BJ (cell line): ENCODE measurements at regions not wholly inside any gene's neighbourhood (a gene's known extent, or its start where the extent isn't known, plus 50 kb on each side); places are given as distances from the start of the nearest gene placed in this dataset.
"Not testable (repeated sequence)": the region's sequence is repeated elsewhere in the genome, so short reads cannot be mapped to it uniquely, and the experiment has no call there.

Experiments
- CTCF ChIA-PET: fragments of 350-600 bp; formaldehyde crosslinking; extraction: SDS; loops from one replicate; lab custom pipeline; 2021; ENCODE audit warnings: antibody characterized with exemption, inconsistent platforms; lab: Yijun Ruan, JAX
- POLR2A ChIA-PET: fragments of 300-600 bp; sonication (Branson Sonifier 250); formaldehyde crosslinking; extraction: SDS; loops from one replicate; lab custom pipeline; 2021; ENCODE audit warnings: antibody characterized with exemption; lab: Charles Lee
- DNase-seq: peaks from one replicate; pipeline ENCODE4 v3.0.0-alpha.2; 2011; ENCODE audit warnings: low read depth
- H3K27me3 ChIP-seq: 2 replicates; pipeline ENCODE4 v1.6.0; 2011; ENCODE audit warnings: low read length; ENCODE audit not compliant: control insufficient read depth, insufficient read depth
- H3K36me3 ChIP-seq: 2 replicates; pipeline ENCODE4 v1.5.1; 2011; ENCODE audit warnings: low read length; ENCODE audit not compliant: control insufficient read depth, insufficient read depth
- H3K4me3 ChIP-seq: 2 replicates; pipeline ENCODE4 v1.5.1; 2011; ENCODE audit warnings: low read depth, mild to moderate bottlenecking, control low read depth, low read length
- CTCF ChIP-seq: IDR thresholded peaks from 2 replicates; pipeline ENCODE4 v1.5.1; 2011; ENCODE audit warnings: low read depth, mild to moderate bottlenecking, control low read depth, inconsistent platforms, low read length, moderate library complexity; ENCODE audit not compliant: insufficient read depth

- DNase-seq = no peak
- CTCF ChIA-PET = interaction anchor here (0.6 kb wide), 1 partner anchor 51 kb away, joined by 3 read pairs; no protein-coding TSS in a partner anchor
- TF ChIP-seq CTCF = no peak
- H3K4me3 ChIP-seq = no peak overlapping the region
- POLR2A ChIA-PET = no interaction called here
- H3K27me3 ChIP-seq = no peaks in the 10 kb centered on the region
- no peaks in the 10 kb centered on the region for H3K36me3 ChIP-seq
Observed at GRCh38 chr7:69388452-69389137, 209.7 kb upstream of the AUTS2 start.

- no peaks in the 10 kb centered on the region for H3K36me3 ChIP-seq
- H3K4me3 ChIP-seq = no peak overlapping the region
- DNase-seq = no peak
- ChIA-PET POLR2A (no interaction called here), CTCF (interaction anchor here (0.6 kb wide), 1 partner anchor 50 kb away, joined by 3 read pairs; no protein-coding TSS in a partner anchor)
- TF ChIP-seq CTCF = no peak
- no peaks in the 10 kb centered on the region for H3K27me3 ChIP-seq
Observed at GRCh38 chr7:69389216-69389615, 209.1 kb upstream of the AUTS2 start.

GRCh38 chr7:69393912-69394311, 204.4 kb upstream of the AUTS2 start:
- H3K36me3 ChIP-seq, CTCF ChIA-PET, POLR2A ChIA-PET, DNase-seq, H3K4me3 ChIP-seq, H3K27me3 ChIP-seq: not testable (repeated sequence)

- Histone ChIP-seq H3K27me3 (no peaks in the 10 kb centered on the region), H3K36me3 (no peaks in the 10 kb centered on the region), H3K4me3 (no peak overlapping the region)
- TF ChIP-seq CTCF = no peak
- ChIA-PET CTCF (no interaction called here), POLR2A (no interaction called here)
- peak; percentile 19 for DNase-seq
Observed at GRCh38 chr7:69395061-69395714, 203.1 kb upstream of the AUTS2 start.

GRCh38 chr7:69398986-69399385, 199.3 kb upstream of the AUTS2 start:
- no peak for DNase-seq
- CTCF ChIA-PET = no interaction called here

More at GRCh38 chr7:69398986-69399385, 199.3 kb upstream of the AUTS2 start:
- no peak overlapping the region for H3K4me3 ChIP-seq
- no peaks in the 10 kb centered on the region for H3K36me3 ChIP-seq
- no peaks in the 10 kb centered on the region for H3K27me3 ChIP-seq
- POLR2A ChIA-PET = no interaction called here
- TF ChIP-seq CTCF = no peak
